HG03196 (cell line): ENCODE measurements at regions not wholly inside any gene's neighbourhood (a gene's known extent, or its start where the extent isn't known, plus 50 kb on each side); places are given as distances from the start of the nearest gene placed in this dataset.

Source experiments
- ATAC-seq: cut with Tn5 transposase; IDR thresholded peaks from one replicate; pipeline ENCODE4 v1.9.1; 2021; ENCODE audit not compliant: unreplicated experiment

DNA sequence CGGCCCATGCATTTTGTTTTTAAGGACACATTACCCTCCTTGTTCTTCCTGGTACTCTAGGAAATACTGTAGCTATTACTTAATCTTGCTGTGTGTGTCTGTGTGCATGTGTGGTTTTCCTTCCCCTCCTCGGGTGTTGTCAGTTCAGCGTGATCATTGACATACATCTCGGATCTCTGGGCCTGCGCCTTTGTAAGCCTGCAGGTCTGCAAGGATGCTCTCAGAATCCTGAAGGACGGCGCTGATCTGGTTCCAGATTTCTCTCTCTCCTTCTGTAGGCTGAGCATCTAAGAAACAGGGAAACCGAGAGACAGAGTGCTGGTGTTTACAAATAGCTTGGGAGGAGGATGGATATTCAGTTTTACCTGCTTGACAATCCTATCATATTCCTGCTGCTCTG lies 100.2 kb downstream of the CYRIA start:
- no peak for ATAC-seq

DNA sequence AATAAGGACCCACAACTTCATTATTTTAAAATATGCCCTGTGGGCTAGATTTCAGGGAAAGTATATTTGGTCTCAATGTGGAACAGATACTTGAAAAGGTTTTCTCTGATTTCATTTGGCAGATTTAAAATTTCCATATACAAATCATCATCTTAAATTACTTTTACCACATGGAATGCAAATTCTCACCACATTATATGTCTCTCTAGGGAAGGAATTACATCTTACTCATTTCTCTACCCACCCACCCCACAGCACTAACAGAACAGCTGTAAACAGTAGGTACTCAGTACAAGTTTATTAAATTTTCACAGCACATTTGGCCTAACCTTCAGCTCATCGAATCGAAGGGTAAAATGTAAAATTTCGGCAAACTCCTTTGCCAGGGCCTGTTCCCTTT lies 104.0 kb downstream of the CYRIA start:
- ATAC-seq = no peak

DNA sequence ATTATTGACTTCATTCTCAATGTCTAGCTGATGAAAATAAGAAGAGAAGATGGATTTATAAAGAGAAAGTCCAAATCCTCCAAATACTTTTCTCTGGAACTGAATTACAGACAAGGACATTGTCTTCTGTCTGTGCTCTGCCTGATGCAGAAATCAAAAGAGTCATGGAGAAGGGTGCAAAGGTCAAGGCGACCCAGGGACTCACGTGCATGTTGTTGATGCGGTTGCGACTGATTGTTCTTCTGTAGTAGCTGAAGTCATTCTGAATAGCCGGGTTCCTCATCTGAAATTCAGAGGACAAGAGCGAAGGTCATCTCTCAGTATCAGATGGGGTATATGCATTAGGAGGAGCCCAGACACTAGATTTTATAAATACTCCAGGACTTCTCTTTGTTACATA lies 104.4 kb downstream of the CYRIA start:
- ATAC-seq = no peak

DNA sequence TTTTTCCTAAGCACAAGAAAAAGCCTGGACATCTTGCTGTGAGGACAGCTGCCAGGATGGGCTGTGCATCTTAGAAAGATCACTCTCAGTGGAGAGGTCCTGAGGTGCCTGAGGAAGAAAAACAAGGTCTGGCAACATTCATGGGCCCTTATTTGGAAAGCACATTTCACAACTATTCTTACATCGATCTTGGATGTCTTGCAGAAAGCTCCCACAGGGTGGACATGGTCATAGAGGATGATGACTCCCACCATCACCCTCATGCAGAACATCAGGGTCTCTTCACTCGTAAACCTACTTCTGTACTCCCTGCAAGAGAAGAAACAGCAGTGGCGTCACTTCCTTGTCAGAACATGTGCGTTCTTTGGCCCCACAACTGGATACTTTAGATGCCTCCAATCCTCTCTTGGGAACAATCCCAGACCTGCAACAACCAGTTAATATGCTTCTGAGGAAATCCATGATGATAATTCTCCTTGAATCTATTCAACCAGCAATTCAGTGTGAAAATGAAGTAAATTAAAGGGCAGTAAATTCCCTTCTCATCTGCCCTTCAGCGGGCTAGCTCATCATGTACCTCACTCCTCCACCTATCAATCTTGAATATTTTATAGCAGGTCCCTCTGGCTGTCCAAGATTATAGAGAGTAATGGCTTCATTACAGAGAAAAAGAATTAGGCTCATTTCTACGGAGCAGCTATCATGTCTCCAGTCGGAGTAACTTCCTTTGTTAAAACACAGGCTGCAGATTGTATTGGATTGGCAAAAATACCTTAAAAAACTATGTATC lies 106.2 kb downstream of the CYRIA start:
- ATAC-seq = no peak

DNA sequence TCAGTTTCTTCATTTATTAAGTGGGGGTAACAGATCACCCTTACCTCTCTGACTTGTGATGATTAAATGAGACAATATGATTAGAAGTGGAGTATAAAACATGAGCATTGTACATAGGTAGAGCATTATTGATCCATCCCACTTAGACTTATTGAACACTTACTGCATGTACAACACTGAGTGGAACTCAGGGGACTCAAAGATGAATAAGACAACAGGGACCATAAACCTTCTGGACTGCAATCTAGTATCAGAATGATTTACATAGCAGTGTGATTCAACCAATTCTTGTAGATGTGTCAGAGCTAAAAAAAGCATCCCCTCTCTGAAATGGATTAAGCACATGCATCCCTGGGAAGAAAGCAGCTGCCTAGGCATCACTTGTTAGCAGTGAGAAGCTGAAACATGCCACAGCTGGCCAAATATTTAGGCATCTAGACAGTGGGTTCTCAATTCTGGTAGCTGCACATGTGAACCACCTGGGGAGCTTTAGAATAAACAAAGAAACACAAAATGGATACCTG lies 111.5 kb downstream of the CYRIA start:
- ATAC-seq = no peak

DNA sequence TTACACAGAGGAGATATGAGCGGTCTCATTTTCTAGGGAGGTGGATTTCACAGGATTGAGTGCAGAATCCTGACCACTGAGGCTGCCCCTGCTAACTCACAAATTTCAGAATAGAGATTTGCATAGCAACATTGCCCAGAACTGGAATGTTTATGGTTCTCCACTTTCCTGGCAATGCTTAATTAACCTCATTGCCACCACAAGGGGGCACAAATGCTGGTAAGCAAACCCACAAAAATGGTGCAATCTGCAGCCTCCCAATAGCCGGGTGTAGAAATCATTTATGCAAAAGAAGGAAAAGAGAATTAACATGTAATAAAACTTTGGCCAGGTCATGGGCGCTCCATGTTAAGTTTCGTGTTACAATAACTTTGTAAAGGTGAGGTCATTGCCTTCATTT lies 112.4 kb downstream of the CYRIA start:
- no peak for ATAC-seq

DNA sequence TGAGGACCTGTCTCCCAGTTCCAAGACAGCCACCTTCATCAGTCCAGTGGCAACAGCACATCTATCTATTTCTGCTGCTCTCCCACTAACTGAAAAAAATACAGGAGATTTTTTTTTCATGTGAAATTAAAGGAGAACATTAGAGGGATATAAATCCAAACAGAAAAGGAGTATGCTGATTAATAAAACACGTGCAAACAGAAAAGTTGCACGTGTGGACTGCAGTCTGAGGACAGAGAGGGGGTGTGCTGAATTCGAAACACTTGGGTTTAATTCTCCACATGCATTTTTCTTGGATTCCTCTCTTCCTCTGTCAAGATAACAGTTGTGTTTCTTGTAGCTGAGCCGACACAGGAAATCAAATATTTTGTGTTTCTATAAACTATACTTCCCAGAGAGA lies 113.4 kb downstream of the CYRIA start:
- ATAC-seq = no peak

DNA sequence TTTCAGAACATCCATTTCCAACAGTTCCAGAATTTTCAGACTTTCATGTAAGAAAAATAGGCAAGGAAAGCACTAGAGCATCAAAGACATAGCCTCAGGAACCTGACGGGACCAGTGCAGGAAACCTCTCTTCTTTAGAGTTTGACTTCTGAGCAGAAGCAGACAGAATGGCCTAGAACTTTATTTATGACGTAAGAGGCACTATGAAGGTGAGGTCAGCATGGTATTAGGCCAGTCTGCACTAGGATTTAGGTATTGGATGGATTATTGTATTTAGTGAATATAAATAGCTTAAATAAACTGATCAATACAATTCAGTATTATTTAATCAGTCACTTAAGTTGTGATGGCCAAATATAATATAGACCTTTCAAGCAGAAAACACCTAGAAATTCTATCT lies 117.6 kb downstream of the CYRIA start:
- no peak for ATAC-seq

DNA sequence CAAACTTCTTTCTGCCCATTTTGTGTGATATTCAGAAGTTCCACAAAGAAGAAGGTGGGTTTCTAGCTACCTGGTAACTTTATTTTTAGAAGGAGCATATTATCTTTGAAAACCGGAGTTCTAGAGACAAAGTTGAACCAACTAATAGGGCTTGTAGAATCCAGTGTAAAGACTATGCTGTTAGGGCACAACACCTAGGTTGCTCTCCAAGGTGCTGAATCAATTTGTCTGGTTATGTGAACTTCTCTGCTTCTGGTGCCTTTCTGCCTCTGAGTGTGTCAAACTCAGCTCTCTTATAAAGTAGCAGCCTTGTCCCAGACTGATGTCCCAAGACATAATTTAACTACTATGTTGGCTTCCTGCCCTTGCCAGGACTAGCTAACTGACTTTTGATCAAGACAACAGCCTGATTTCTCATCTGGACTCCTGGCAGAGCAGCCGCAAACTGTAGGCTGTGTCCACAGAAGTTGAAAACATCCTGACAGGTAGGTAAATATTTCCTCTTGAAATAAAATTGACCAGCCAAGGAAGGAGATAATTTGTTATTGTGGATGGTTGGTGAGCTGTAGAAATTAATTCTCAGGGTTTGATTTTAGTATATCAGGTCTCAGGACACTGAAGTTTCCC lies 119.4 kb downstream of the CYRIA start:
- ATAC-seq = no peak

DNA sequence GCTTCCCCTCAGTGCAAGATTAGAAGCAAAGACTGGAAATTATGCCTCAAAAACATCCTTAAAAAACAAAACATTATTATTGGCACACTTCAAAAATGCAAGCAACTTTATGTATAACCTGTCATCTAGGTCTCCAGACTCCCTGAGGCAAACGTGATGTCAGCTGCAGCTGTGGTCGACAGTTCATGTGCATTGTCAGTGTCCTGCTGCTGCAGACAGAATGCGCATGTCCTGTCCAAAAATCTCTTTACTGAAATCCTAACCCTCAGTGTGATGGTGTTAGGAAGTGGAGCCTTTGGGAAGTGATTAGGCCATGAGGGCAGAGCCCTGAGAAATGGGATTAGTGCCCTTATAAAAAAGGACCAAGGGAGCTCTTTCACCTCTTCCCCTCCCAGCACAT lies 126.9 kb downstream of the CYRIA start:
- ATAC-seq = no peak

DNA sequence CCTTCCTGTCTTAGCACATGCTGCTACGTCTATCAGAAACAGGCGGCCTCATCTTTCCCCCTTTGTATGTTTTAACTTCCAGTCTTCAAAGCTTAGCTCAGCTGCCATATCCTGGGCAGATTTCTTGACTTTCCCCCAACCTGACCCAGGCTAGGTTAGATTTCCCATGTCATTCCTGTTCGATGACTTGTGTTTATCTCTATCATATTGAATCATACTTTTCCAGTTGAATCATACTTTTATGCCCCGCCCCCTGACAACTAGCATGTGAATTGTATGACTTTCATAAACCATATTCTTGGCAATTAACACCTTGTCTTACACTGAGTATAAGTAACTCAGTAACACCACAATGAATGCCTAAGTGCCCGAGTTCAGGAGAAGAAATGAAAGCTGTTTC lies 128.3 kb downstream of the CYRIA start:
- no peak for ATAC-seq

DNA sequence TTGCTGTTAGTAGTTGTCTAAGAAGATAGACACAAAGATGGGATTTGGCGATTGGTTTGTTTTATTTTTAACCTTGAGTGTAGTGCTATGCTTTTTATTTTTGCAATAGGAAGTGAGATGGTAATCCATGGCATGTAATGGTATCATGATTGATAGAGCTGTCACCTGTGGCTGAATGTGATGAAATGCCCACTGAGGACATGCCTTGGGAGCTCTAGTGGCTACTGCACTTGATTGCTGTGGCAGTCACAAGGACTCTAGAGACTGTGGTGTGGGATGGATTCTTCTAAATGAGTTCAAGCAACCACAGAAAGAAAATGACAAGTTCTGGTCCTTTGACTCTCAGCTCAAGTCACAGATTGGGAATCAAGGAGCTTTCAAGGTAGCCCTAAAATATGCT lies 139.4 kb downstream of the CYRIA start:
- no peak for ATAC-seq

DNA sequence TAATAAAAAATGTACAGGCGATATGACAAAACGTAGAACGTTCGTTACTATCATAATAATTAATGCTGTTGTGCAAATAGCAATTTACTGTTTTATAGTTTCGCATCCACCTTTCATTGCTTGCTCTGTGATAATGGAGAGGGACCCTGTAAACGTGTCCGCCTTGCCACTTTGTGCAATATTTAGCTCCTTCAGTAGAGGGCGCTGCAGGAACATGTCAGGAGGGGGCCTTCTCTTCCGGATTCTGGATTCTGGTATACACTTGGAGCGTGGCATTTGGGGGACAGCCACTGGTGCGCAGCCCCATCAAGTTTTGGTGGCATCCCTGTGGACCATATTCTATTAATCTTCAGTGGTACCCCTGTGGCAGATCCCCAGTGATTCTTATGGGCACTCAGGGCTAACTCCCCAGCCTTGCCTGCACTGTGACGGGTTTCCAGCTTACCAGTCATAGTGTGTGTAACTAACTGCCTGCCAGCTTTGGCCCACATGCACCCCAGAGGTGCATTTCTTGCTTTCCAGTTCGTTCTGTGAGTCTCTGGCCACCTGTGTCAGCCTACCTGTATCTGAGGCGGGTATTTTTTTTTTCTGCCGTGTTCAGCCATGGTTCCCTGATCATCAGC lies 140.3 kb downstream of the CYRIA start:
- ATAC-seq = no peak

DNA sequence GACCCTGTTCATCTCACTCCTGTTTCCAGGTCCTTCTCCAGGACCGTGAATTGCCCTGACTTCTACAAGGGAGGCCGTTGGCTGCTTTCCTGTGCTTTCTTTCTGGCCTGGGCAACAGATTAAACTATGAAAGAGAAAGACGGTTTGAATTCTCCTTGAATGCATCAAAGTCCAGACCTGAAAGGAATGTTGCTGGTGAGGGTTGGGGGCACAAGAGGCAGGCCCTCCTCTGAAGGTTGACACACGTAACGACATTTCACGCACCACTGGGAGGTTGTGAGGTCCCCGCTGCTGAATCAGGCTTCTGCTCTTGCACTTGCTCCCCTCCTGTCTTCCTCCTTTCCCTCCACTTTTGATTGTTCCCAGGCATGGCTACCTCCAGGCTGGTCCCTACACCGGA lies 141.9 kb downstream of the CYRIA start:
- no peak for ATAC-seq

DNA sequence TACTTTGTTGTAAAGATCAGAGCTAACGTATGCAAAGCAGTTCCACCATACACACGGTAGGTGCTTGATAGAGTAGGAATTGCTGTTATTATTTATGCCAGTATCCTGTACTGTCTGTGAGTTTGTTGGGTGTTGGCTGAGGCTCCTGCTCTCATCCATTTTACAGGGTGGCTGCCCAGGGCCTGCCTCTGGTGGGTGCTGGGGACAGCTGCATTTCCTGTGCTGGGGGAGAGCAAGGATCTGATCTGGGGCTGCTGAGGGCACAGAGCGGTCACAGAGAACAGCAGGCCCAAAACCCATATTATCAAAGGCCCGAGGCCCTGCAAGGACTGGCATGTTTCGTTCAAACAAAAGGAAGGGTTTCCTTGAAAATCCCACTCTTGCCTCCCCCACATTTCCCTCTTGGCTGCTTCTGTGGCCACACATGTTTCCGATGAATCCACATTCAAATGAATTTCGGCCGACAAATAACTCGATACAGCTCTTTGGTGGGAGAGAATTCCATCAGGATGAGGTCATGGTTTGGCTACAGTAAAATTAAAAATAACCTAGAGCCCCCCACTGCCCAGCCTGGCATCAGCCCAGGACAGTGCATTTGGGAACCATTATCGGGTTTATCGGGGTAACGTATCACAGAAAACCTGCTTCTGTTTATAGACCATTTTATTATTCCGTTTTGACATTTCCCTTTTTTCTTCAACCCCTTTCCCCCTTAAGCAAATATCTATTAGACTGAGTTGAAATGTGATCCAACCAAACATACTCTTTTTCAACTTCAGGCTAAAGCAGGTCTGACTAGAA lies 143.4 kb downstream of the CYRIA start:
- ATAC-seq = no peak

DNA sequence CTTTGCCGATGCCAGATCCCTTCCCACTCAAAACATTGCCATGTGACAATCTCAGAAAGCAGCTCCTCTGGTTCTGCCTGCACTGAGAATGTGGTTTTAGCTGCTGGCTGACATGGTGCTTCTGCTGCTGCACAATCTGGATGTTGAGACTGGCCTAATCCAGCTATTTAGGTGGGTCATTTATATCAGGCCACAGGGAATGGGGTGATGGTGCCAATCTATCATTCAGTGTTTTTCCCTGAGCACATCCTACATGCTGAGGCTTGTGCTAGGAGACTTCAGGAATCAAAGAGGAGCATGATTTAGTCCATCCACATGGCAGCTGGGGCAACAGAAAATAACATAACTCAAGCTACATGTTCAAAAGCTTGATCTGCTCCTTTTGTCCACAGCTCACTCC lies 144.7 kb downstream of the CYRIA start:
- ATAC-seq = no peak

DNA sequence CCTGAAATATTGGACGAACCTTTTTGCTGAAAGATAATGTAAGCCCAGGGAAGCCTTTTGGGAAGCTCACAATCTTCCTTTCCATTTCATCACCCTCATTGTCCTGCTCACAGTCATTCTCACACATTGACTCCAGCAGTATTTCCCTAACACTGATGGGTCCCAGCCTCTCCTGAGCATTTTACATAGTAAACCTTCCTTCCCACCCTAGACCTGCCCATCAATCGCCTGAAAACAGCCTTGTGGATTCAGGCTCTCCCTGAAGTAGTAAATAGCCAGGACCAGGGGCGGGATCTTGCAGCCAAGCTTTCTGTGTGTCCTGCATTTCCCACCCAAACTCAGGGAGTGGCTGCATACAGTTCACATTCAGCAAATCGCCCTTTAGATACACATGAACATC lies 149.9 kb downstream of the CYRIA start:
- ATAC-seq = no peak

DNA sequence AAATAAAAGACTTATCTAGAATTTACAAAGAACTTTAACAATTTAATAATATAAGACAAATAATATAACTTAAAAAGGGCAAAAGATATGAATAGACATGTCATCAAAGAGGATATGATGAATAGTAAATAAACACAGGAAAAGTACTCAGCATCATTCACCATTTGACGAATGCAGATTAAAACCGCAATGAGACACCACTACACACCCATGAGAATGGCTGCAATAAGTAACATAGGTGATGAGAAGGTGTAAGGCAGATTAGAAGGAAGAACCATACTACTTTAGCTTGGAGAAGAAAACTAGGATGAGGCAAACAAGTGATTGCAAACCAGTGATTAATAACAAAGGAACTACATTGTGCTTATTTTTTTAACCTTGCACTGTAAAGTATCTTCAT lies 152.0 kb downstream of the CYRIA start:
- ATAC-seq = no peak

DNA sequence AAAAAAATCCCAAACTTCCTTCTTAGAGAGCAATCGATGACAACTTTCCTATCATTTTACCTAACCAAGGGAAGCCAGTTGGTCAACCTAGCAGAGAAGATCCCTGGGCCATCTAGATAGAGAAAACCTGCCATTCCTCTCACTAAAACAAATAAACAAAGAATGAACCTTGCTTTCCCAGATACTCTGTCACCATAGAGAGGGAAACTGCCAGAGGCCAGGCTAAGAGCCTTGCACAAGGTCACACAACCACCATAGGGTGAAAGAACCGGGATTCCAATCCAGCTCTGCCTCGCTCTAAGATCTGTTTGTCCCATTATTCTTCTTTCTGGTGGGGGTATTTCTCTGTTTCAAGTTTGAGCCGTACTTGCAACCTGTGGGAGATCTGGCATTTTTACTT lies 154.6 kb downstream of the CYRIA start:
- no peak for ATAC-seq

DNA sequence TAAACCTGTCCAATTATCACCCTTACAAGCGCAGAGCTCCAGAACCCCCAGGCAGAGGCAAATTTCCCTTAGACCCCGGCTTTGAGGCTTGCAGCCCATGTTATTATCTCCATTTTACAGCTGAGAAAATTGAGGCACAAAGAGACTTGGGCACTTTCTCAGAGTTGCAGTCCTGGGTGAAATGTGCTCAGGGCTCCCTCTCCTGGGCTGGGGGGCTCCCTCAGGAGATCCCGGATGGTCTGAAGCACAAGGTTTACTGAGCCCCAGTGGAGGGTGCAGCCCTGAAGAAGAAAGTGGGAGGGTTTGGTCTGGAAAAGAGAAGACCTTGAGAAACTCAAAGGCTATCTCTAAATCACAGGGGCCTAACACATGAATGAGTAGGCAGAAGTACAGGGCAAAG lies 156.6 kb downstream of the CYRIA start:
- ATAC-seq = no peak

DNA sequence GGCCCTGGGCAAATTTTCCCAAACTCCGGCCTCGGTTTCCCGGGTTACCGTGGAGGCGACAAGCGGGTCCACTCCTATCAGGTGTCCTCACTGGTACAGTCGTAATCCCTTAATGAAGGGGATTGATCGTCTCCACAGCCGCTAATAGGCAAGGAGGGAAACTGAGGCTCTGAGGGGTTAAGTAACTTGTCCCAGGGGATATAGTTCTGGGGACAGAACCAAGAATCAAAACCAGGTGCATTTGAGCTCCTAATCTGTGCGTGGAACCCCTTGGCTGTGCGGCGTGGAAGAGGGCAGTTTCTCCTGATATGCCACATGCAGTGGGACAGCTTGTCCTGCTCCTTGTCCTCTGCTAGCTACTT lies 157.2 kb downstream of the CYRIA start:
- no peak for ATAC-seq
